IMR-90 (cell line): ENCODE measurements at regions not wholly inside any gene's neighbourhood (a gene's known extent, or its start where the extent isn't known, plus 50 kb on each side); places are given as distances from the start of the nearest gene placed in this dataset.

Experiments
- ATAC-seq: fragments of 200-7000 bp; cut with Tn5 transposase; 2 replicates; pipeline ENCODE4 v1.9.1; 2020; ENCODE audit warnings: low read depth, mild to moderate bottlenecking, moderate library complexity
- BruUV-seq: library from RNA; stranded (reverse); fragments of 400-500 nt; replicated peaks from 2 replicates; lab custom pipeline; 2021; lab: Mats Ljungman, UMichigan
- CTCF ChIA-PET: fragments of 300-600 bp; formaldehyde crosslinking; extraction: SDS; loops from one replicate; lab custom pipeline; 2021; ENCODE audit warnings: antibody characterized with exemption; lab: Yijun Ruan, JAX
- POLR2A ChIA-PET: fragments of 300-600 bp; sonication (Branson Sonifier 250); formaldehyde crosslinking; loops from one replicate; lab custom pipeline; 2022; ENCODE audit warnings: antibody characterized with exemption; ENCODE audit not compliant: unreplicated experiment; lab: Charles Lee
- DNase-seq: peaks from one replicate; pipeline ENCODE4 v3.0.0; 2013
- H2AFZ ChIP-seq: replicated peaks from 2 replicates; pipeline ENCODE3; 2013; ENCODE audit warnings: low read length, mild to moderate bottlenecking; ENCODE audit not compliant: poor library complexity
- H2AK5ac ChIP-seq: 2 replicates; pipeline ENCODE4 v1.6.1; 2013; ENCODE audit warnings: low read depth, low read length, inconsistent platforms
- H2AK9ac ChIP-seq: replicated peaks from 2 replicates; pipeline ENCODE3; 2013; ENCODE audit warnings: mild to moderate bottlenecking, low read depth, low read length, moderate library complexity; ENCODE audit not compliant: poor library complexity
- H2BK120ac ChIP-seq: 2 replicates; pipeline ENCODE4 v1.6.1; 2013; ENCODE audit warnings: low read depth, low read length, inconsistent platforms
- H2BK15ac ChIP-seq: 3 replicates; pipeline ENCODE4 v1.6.1; 2013; ENCODE audit warnings: low read depth, low read length, inconsistent platforms
- H2BK20ac ChIP-seq: 2 replicates; pipeline ENCODE4 v1.6.1; 2013; ENCODE audit warnings: low read depth, mild to moderate bottlenecking, inconsistent platforms, low read length, moderate library complexity
- H2BK5ac ChIP-seq: 2 replicates; pipeline ENCODE4 v1.6.1; 2013; ENCODE audit warnings: mild to moderate bottlenecking, low read depth, low read length, inconsistent platforms; ENCODE audit not compliant: poor library complexity, severe bottlenecking
- H3K14ac ChIP-seq: replicated peaks from 2 replicates; pipeline ENCODE4 v1.6.1; 2013; ENCODE audit warnings: low read depth, low read length, inconsistent platforms
- H3K18ac ChIP-seq: 2 replicates; pipeline ENCODE4 v1.6.1; 2013; ENCODE audit warnings: low read depth, low read length, control low read depth
- H3K23ac ChIP-seq: 2 replicates; pipeline ENCODE4 v1.6.1; 2013; ENCODE audit warnings: low read depth, low read length, inconsistent platforms
- H3K27ac ChIP-seq: 2 replicates; pipeline ENCODE4 v1.5.1; 2013; ENCODE audit warnings: mild to moderate bottlenecking, control low read depth, low read length; ENCODE audit not compliant: insufficient read depth
- H3K27me3 ChIP-seq: 2 replicates; pipeline ENCODE4 v1.6.1; 2013; ENCODE audit warnings: low read length; ENCODE audit not compliant: control insufficient read depth, insufficient read depth
- H3K36me3 ChIP-seq: 2 replicates; pipeline ENCODE4 v1.6.1; 2013; ENCODE audit warnings: low read length, mixed read lengths; ENCODE audit not compliant: control insufficient read depth, insufficient read depth
- H3K4ac ChIP-seq: 2 replicates; pipeline ENCODE4 v1.6.1; 2013; ENCODE audit warnings: low read depth, low read length, inconsistent platforms
- H3K4me1 ChIP-seq: 2 replicates; pipeline ENCODE4 v1.6.1; 2013; ENCODE audit warnings: low read length, mixed read lengths; ENCODE audit not compliant: control insufficient read depth, insufficient read depth
- H3K4me2 ChIP-seq: 2 replicates; pipeline ENCODE4 v1.6.1; 2013; ENCODE audit warnings: low read depth, mild to moderate bottlenecking, control low read depth, low read length, moderate library complexity
- H3K4me3 ChIP-seq: 2 replicates; pipeline ENCODE4 v1.5.1; 2013; ENCODE audit warnings: low read depth, mild to moderate bottlenecking, control low read depth, low read length, moderate library complexity; ENCODE audit not compliant: insufficient read depth
- H3K56ac ChIP-seq: 2 replicates; pipeline ENCODE4 v1.6.1; 2013; ENCODE audit warnings: low read length, inconsistent platforms; ENCODE audit not compliant: insufficient read depth; ENCODE audit errors: extremely low read depth
- H3K79me1 ChIP-seq, 2 experiments: 2 replicates each; pipeline ENCODE4 v1.6.1; 2013; ENCODE audit warnings: low read length in 2 of 2, inconsistent platforms in 1 of 2, low read depth in 1 of 2
- H3K9ac ChIP-seq: 2 replicates; pipeline ENCODE4 v1.6.1; 2013; ENCODE audit warnings: low read depth, low read length, control low read depth
- H3K9me1 ChIP-seq: 2 replicates; pipeline ENCODE4 v1.6.1; 2013; ENCODE audit warnings: low read length, inconsistent platforms; ENCODE audit not compliant: insufficient read depth
- H3K9me3 ChIP-seq: 2 replicates; pipeline ENCODE4 v1.6.1; 2013; ENCODE audit warnings: low read length; ENCODE audit not compliant: control insufficient read depth, insufficient read depth
- H4K20me1 ChIP-seq: 2 replicates; pipeline ENCODE4 v1.6.1; 2013; ENCODE audit warnings: low read length, inconsistent platforms; ENCODE audit not compliant: insufficient read depth
- H4K5ac ChIP-seq: 2 replicates; pipeline ENCODE4 v1.6.1; 2013; ENCODE audit warnings: mild to moderate bottlenecking, low read depth, low read length, control low read depth
- H4K8ac ChIP-seq, 2 experiments: 2 replicates each; pipeline ENCODE4 v1.6.1; 2013; ENCODE audit warnings: low read depth in 2 of 2, low read length in 2 of 2, control low read depth in 1 of 2, inconsistent platforms in 1 of 2
- H4K91ac ChIP-seq: 2 replicates; pipeline ENCODE4 v1.6.1; 2013; ENCODE audit warnings: low read depth, low read length, inconsistent platforms; ENCODE audit not compliant: insufficient read depth
- BHLHE40 ChIP-seq: fragments of 150-350 bp; IDR thresholded peaks from 2 replicates; pipeline ENCODE4 v1.6.1; 2016; ENCODE audit warnings: mild to moderate bottlenecking, low read depth, low read length
- CEBPB ChIP-seq: IDR thresholded peaks from 2 replicates; pipeline ENCODE4 v1.6.1; 2012; ENCODE audit warnings: low read depth, low read length, improper control_type of control experiment
- CHD1 ChIP-seq: IDR thresholded peaks from 2 replicates; pipeline ENCODE4 v1.6.1; 2012; ENCODE audit warnings: low read depth, low read length, improper control_type of control experiment
- CTCF ChIP-seq: conservative IDR thresholded peaks from 2 replicates; pipeline ENCODE4 v1.5.1; 2012; ENCODE audit warnings: mild to moderate bottlenecking, low read depth, low read length, improper control_type of control experiment
- FOS ChIP-seq: fragments of 150-350 bp; IDR thresholded peaks from 2 replicates; pipeline ENCODE4 v1.6.1; 2016; ENCODE audit warnings: low read depth, low read length
- MAFK ChIP-seq: IDR thresholded peaks from 2 replicates; pipeline ENCODE4 v1.6.1; 2012; ENCODE audit warnings: low read depth, low read length, improper control_type of control experiment
- NFE2L2 ChIP-seq: fragments of 150-350 bp; IDR thresholded peaks from 2 replicates; pipeline ENCODE4 v1.6.1; 2016; ENCODE audit warnings: low read depth, mild to moderate bottlenecking, low read length
- POLR2A ChIP-seq: IDR thresholded peaks from 2 replicates; pipeline ENCODE4 v1.6.1; 2012; ENCODE audit warnings: mild to moderate bottlenecking, low read depth, low read length
- RAD21 ChIP-seq: IDR thresholded peaks from 2 replicates; pipeline ENCODE4 v1.6.1; 2012; ENCODE audit warnings: low read length, improper control_type of control experiment
- RCOR1 ChIP-seq: IDR thresholded peaks from 2 replicates; pipeline ENCODE4 v1.6.1; 2012; ENCODE audit warnings: mild to moderate bottlenecking, low read length, improper control_type of control experiment; ENCODE audit not compliant: insufficient replicate concordance
- RFX5 ChIP-seq: IDR thresholded peaks from 2 replicates; pipeline ENCODE4 v1.8.0; 2012; ENCODE audit warnings: low read depth, mild to moderate bottlenecking, low read length, moderate library complexity
- SMC3 ChIP-seq: fragments of 150-350 bp; IDR thresholded peaks from 2 replicates; pipeline ENCODE4 v1.6.1; 2016; ENCODE audit warnings: low read depth, mild to moderate bottlenecking, antibody characterized with exemption, low read length, moderate library complexity
- USF2 ChIP-seq: fragments of 150-350 bp; IDR thresholded peaks from 2 replicates; pipeline ENCODE4 v1.6.1; 2017; ENCODE audit warnings: mild to moderate bottlenecking, antibody characterized with exemption, low read length, low read depth
- WGBS, 2 experiments: methylation state at CpG; one replicate each; pipeline versions ENCODE4 v1.1.5 to v1.1.7; 2013; ENCODE audit warnings: missing lambda C conversion rate in 2 of 2; ENCODE audit not compliant: insufficient read length in 1 of 2; ENCODE audit errors: extremely low coverage in 2 of 2; 5-methylcytosine and 5-hydroxymethylcytosine counted together
- dilution Hi-C: fragments of 300-500 bp; cut with HindIII; formaldehyde crosslinking; loops from one replicate; pipeline ENCODE4 v1.14.3; 2018; ENCODE audit warnings: low sequenced_read_pairs; ENCODE audit not compliant: unreplicated experiment
- in situ Hi-C: fragments of 300-500 bp; cut with MboI; formaldehyde crosslinking; loops from 3 replicates; pipeline ENCODE4 v1.14.3; 2019; ENCODE audit warnings: low sequenced_read_pairs, inconsistent platforms, mixed read lengths
- intact Hi-C: fragments of 100-400 bp; cut with micrococcal nuclease; formaldehyde crosslinking; loops from 2 replicates; pipeline ENCODE4 v1.10.0; 2022
- TF ChIP-seq, protein P1 (sequence below): fragments of 150-350 bp; IDR thresholded peaks from 2 replicates; pipeline ENCODE4 v1.6.1; 2016; ENCODE audit warnings: low read depth, mild to moderate bottlenecking, low read length, moderate library complexity, borderline replicate concordance

GRCh38 chr15:31271711-31272557 is 54.7 kb upstream of the KLF13 start:
- in situ Hi-C loops (no loop called here), dilution Hi-C loops (no loop called here), intact Hi-C loops (no loop called here)
- Histone ChIP-seq H2BK5ac (no peak overlapping the region), H2AFZ (no peak overlapping the region), H3K4me1 (no peaks in the 10 kb centered on the region), H3K9ac (no peak overlapping the region), H3K79me1 (no peaks in the 10 kb centered on the region), H3K18ac (no peak overlapping the region), H4K91ac (no peak overlapping the region), H2BK20ac (no peak overlapping the region), H3K9me3 (no peaks in the 10 kb centered on the region), H4K20me1 (no peaks in the 10 kb centered on the region), H2BK120ac (no peak overlapping the region), H3K27me3 (peaks cover 4% of the 10 kb centered on the region; the same call in 1 of the 2 replicates), H2AK9ac (no peak overlapping the region), H3K4me2 (no peak overlapping the region), H4K5ac (no peak overlapping the region), H3K4ac (no peak overlapping the region), H3K23ac (no peak overlapping the region), H3K56ac (no peak overlapping the region), H3K27ac (no peak overlapping the region), H2BK15ac (no peak overlapping the region), H4K8ac (no peak overlapping the region), H3K14ac (no peak overlapping the region), H3K36me3 (no peaks in the 10 kb centered on the region), H3K4me3 (no peak overlapping the region), H2AK5ac (no peak overlapping the region), H3K9me1 (no peaks in the 10 kb centered on the region)
- ATAC-seq (no peak), DNase-seq (no peak)
- WGBS, 2 experiments: 76% methylated on average over 5 of the region's 12 CpGs; no CpG with 5 or more reads in 1 of the 2 experiments
- TF ChIP-seq MAFK (no peak), CTCF (no peak), USF2 (no peak), SMC3 (no peak), RAD21 (no peak), RFX5 (no peak), FOS (no peak), CEBPB (no peak), BHLHE40 (no peak), CHD1 (no peak), NFE2L2 (no peak), POLR2A (no peak), RCOR1 (no peak)
- TF ChIP-seq, protein P1, sequence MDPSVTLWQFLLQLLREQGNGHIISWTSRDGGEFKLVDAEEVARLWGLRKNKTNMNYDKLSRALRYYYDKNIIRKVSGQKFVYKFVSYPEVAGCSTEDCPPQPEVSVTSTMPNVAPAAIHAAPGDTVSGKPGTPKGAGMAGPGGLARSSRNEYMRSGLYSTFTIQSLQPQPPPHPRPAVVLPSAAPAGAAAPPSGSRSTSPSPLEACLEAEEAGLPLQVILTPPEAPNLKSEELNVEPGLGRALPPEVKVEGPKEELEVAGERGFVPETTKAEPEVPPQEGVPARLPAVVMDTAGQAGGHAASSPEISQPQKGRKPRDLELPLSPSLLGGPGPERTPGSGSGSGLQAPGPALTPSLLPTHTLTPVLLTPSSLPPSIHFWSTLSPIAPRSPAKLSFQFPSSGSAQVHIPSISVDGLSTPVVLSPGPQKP: no peak
- CTCF ChIA-PET: no interaction called here
- BruUV-seq: no TSS peak
- POLR2A ChIA-PET: no interaction called here
